ENCODE measurements at regions not wholly inside any gene's neighbourhood (a gene's known extent, or its start where the extent isn't known, plus 50 kb on each side); places are given as distances from the start of the nearest gene placed in this dataset.
"Not testable (repeated sequence)": the region's sequence is repeated elsewhere in the genome, so short reads cannot be mapped to it uniquely, and the experiment has no call there.

DNA sequence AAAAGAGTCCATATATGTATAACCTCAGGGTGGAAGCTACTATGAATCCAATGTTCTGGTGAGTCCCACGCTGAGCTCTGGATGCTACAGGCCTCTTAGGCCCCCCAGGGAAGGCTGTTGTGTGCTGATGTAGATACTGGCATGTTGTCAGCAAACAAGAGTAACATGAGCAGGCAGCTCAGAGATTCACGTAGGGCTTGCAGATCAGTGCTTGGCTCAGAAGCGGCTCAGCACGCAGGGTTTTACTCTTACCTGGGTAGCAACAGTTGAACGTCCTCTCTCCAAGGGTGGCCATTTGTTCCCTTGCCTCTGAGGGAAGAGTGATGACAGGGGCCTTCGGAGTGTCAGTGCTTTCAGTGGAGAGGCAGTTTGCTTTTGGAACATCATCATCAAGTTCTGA, 93.4 kb downstream of the ZFP64 start:
- no peak for DNase-seq

GRCh38 chr20:52096117-52096516, 95.5 kb downstream of the ZFP64 start:
- no peak for DNase-seq

GRCh38 chr20:52094693-52095092, 96.9 kb downstream of the ZFP64 start:
- no peak for DNase-seq

- DNase-seq: no peak
Measured at GRCh38 chr20:52093575-52093974, 98.0 kb downstream of the ZFP64 start.

DNA sequence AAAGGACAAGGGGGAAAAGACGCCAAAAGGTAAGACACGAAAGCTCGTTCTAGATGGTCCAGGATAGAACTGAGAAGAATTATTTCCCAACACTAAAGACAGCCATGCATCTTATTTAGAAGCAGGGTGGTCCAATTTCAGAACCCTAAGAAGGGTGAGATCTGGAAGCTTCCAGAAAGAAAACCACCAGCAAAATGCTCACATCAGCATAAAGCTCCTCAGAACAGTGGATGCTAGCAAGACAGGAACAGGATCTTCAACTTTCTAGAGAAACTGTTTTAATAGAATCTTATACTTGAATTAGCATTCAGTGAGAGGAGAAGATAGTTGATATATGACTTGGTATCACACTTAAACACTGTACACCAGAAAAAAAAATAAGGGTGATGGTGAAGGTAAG, 101.5 kb downstream of the ZFP64 start:
- no peak for DNase-seq

GRCh38 chr20:52087471-52087870, 104.1 kb downstream of the ZFP64 start:
- no peak for DNase-seq

DNA sequence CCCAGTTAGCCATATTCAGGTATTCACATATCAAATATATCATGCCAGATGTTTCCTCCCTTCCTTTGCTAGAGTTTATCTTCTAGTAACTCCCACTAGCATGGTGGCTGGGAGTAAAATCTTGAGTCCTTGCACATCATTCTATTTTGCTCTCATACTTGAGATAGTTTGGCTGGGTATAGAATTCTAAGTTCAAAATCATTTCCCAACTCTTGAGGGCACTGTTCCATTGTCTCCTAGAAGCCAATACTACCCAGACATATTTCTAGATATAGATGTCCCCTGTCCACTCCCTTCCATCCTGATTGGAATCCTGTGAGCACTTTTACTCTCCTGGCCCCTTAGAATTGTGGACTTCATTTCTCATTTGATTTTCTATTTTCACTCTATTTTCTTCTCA, 104.7 kb downstream of the ZFP64 start:
- no peak for DNase-seq

GRCh38 chr20:52084727-52085126, 106.9 kb downstream of the ZFP64 start:
- no peak for DNase-seq

- peak; percentile 84 for DNase-seq
Measured at GRCh38 chr20:52083627-52084232, 107.8 kb downstream of the ZFP64 start.

DNA sequence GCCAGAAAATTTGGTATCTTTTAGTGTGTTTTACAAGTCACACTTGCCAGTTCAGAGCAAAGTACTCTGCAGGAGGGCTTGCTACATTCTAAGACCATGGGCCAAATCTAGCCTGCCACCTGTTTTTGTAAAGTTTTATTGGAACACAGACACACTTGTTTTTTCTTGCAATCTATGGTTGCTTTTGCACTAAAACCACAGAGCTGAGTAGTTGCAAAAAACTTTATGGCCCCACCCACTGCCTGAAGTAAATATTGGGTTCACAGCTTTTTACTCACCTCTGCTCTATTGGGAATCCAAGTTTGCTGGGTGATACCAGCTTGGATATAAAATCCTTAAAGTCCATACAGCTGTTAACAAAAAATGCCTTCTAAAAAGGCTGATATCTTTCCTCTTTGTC, 109.0 kb downstream of the ZFP64 start:
- no peak for DNase-seq

GRCh38 chr20:52081791-52082190, 109.8 kb downstream of the ZFP64 start:
- no peak for DNase-seq

DNA sequence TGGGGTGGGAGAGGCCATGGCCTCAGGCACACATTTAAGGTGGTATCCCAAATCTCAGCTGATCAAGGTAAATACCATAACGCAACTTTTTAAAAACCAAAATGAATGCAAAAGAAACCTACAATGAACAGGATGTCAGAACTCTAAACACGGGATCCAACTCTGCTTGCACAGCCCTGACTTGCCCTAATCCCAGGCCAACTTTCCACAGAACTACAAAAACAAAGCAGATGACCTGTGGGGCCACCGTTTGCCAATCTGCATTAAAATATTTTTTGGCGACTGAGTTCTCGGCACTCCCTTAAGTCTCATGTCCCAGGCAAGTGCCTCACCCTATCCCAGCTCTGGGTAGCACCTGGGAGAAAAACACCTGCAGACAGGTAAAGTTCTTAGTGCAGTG, 110.5 kb downstream of the ZFP64 start:
- DNase-seq: no peak

GRCh38 chr20:52078289-52078688, 113.3 kb downstream of the ZFP64 start:
- DNase-seq: no peak

- peak; percentile 6 for DNase-seq
Measured at GRCh38 chr20:52076164-52076563, 115.4 kb downstream of the ZFP64 start.

GRCh38 chr20:52075400-52075799, 116.2 kb downstream of the ZFP64 start:
- DNase-seq: no peak

DNA sequence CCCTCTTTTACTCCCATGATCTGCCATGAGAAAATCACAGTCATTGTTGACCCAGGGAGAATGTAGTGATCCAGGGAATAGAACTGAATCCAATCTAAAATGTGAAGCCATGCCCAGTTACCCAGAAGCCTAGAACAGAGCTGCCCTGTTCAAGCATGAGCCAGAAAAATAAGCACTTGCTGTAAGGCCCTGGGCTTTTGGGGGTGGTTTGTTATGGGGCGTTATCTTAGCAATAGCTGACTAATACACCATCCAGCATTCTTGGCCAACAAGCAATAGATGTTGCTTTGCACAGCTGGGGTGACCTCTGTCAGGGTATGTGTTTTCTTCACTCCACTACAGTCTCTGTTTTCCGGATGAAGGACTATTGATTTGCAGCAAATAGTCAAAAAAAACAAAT, 120.4 kb downstream of the ZFP64 start:
- no peak for DNase-seq

DNA sequence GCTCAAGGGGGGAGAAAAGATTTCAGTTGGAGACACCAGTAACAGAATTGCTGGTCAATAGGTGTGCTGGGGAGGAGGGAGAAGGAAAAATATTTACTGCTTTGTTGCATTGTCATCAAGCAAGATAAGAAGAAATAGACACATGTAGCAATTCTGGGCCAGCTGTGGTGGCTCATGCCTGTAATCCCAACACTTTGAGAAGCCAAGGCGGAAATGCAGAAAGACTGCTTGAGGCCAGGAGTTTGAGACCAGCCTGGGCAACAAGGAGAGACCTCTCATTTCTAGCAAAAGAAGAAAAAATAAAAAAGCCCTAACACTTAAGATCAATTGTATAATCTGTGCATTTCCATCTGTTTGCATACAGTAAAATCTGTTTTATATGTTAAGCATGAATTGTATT, 126.6 kb downstream of the ZFP64 start:
- no peak for DNase-seq

- DNase-seq: no peak
Measured at GRCh38 chr20:52062452-52063209, 128.9 kb downstream of the ZFP64 start.

- DNase-seq: peak; percentile 84
Measured at GRCh38 chr20:52060794-52061714, 130.5 kb downstream of the ZFP64 start.

- DNase-seq: not testable (repeated sequence)
Measured at GRCh38 chr20:52057133-52057532, 134.4 kb downstream of the ZFP64 start.

- DNase-seq: peak; percentile 21
Measured at GRCh38 chr20:52056203-52057062, 135.1 kb downstream of the ZFP64 start.

DNA sequence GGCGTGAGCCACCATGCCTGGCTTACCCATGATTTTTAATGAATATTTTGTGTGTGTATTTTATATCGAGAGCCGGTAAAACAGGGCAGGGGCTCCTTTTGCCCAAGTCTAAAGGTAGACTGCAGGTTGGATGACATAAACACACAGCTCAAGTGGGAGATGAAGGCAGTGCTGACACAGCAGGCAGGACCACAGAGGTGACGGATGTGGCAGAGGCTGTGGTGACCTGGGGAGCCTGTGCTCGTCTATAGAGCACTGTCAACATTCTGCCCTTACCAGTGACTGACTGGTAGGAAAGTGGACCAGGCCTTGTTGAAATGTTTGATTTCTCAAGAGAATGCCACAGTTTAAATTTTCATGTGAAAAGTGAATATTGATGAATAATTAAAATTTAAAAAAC, 137.5 kb downstream of the ZFP64 start:
- DNase-seq: no peak

All from dermis blood vessel endothelial cell (primary cell).